ENCODE measurements at regions not wholly inside any gene's neighbourhood (a gene's known extent, or its start where the extent isn't known, plus 50 kb on each side); places are given as distances from the start of the nearest gene placed in this dataset.
"Not testable (repeated sequence)": the region's sequence is repeated elsewhere in the genome, so short reads cannot be mapped to it uniquely, and the experiment has no call there.

DNA sequence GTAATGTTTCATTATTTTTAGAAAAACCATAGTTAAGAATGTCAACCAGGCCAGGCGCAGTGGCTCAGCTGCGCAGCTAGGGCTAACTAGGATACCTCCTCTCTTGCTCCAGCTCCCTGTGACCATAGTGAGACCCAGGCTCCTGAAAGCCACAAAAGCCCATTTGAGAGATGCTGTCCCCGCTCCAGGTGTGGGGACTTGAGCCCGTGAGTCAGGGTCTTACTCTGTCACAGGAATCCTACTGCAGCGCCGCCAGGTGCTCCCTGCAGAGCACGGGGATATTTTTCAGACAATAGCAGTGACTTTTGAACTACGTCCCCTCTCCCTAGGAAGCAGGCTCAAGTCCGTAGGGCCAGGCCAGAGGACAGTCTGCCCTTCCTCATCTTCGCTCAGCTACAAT is 75.6 kb upstream of the NRBF2 start:
- Histone ChIP-seq H3K9me3 (ENCODE audit: control insufficient read depth in 2 of 2, low read length in 2 of 2) (no peaks in the 10 kb centered on the region), H3K4me3 (ENCODE audit: low read depth, low read length) (no peak overlapping the region), H3K4me1 (ENCODE audit: control insufficient read depth, insufficient read depth, low read length, poor library complexity, severe bottlenecking) (no peaks in the 10 kb centered on the region), H3K36me3 (ENCODE audit: control insufficient read depth, insufficient read depth, low read length) (no peaks in the 10 kb centered on the region), H3K27ac (ENCODE audit: insufficient read depth, low read length, poor library complexity, severe bottlenecking) (no peak overlapping the region), H3K27me3 (ENCODE audit: control insufficient read depth, insufficient read depth, low read length) (peaks cover 4% of the 10 kb centered on the region)
- no peaks in the 10 kb centered on the region for H3K9me3 Mint-ChIP-seq
- peaks cover 28% of the 10 kb centered on the region for H3K27me3 Mint-ChIP-seq
- H3K27ac Mint-ChIP-seq, result no peak overlapping the region
- no peaks in the 10 kb centered on the region for H3K36me3 Mint-ChIP-seq
- ATAC-seq (ENCODE audit: low read depth in 2 of 2) (no peak), DNase-seq (no peak)
- H3K4me1 Mint-ChIP-seq, result peaks cover 0 to 3% (median 0%) of the 10 kb centered on the region in 4 donors
- H3K4me3 Mint-ChIP-seq, result no peak overlapping the region

DNA sequence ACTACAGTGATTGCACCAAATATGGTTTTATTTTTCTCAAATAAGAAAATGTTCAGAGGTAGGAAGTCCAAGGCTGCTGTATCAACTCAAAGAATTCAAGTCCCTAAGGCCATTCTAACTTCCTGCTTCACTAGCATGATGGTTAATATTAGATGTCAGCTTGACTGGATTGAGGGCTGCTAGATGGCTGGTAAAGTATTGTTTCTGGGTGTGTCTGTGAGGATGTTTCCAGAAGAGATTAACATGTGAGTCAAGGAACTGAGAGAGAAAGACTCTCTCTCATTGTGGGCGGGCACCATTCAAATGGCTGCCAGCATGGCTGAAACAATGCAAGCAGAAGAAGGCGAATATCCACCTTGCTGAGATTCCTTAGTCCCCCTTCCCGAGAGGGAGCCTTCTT is 77.4 kb upstream of the NRBF2 start:
- H3K27ac Mint-ChIP-seq, result no peak overlapping the region
- H3K4me1 Mint-ChIP-seq, result peaks cover 0 to 3% (median 0%) of the 10 kb centered on the region in 4 donors
- Histone ChIP-seq H3K4me3 (ENCODE audit: low read depth, low read length) (no peak overlapping the region), H3K4me1 (ENCODE audit: control insufficient read depth, insufficient read depth, low read length, poor library complexity, severe bottlenecking) (no peaks in the 10 kb centered on the region), H3K27me3 (ENCODE audit: control insufficient read depth, insufficient read depth, low read length) (peaks cover 2% of the 10 kb centered on the region), H3K27ac (ENCODE audit: insufficient read depth, low read length, poor library complexity, severe bottlenecking) (no peak overlapping the region), H3K36me3 (ENCODE audit: control insufficient read depth, insufficient read depth, low read length) (no peaks in the 10 kb centered on the region), H3K9me3 (ENCODE audit: control insufficient read depth in 2 of 2, low read length in 2 of 2) (no peaks in the 10 kb centered on the region)
- no peaks in the 10 kb centered on the region for H3K36me3 Mint-ChIP-seq
- H3K9me3 Mint-ChIP-seq, result no peaks in the 10 kb centered on the region
- H3K27me3 Mint-ChIP-seq, result peaks cover 29% of the 10 kb centered on the region
- ATAC-seq (ENCODE audit: low read depth in 2 of 2), result no peak
- no peak for DNase-seq
- H3K4me3 Mint-ChIP-seq, result no peak overlapping the region

DNA sequence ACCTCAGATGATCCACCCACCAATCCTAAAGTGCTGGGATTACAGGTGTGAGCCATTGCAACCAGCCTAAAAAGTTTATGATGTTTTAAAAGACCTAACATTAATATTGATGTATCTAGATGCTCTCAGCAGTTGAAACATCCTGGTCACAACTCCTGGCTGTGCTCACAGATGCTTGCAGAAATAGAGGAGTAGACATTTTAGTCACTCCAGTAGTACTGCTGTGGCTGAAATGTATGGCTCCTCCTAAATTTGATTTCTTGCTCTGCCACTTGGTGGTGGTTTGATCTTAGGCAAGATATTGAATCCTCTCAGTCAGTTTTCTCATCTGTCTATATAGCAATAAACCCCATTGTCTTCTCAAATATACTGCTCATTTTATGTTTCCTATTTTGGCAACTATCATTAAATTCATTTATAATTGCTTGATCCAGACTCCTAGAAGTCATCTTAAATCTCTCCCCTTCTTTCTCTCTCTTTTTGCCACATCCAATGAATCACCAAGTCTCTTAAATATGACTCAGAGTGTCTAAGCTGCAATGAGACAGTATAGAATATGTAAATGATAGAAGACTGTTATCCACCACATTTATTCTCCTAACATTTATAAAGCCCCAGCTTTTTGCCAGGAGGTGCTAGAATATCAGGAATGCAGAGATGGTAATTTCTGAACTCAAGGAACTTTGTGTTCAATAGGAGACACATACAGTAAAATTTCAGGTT is 78.1 kb upstream of the NRBF2 start:
- peaks cover 0 to 3% (median 0%) of the 10 kb centered on the region in 4 donors for H3K4me1 Mint-ChIP-seq
- no peaks in the 10 kb centered on the region for H3K4me1 ChIP-seq (ENCODE audit: control insufficient read depth, insufficient read depth, low read length, poor library complexity, severe bottlenecking)
- no peak overlapping the region for H3K27ac ChIP-seq (ENCODE audit: insufficient read depth, low read length, poor library complexity, severe bottlenecking)
- peaks cover 28% of the 10 kb centered on the region for H3K27me3 Mint-ChIP-seq
- DNase-seq (no peak), ATAC-seq (ENCODE audit: low read depth in 2 of 2) (no peak)
- peaks cover 0 to 3% (median 0%) of the 10 kb centered on the region in 7 donors for H3K9me3 Mint-ChIP-seq
- H3K4me3 Mint-ChIP-seq, result no peak overlapping the region
- H3K36me3 Mint-ChIP-seq, result no peaks in the 10 kb centered on the region
- H3K27ac Mint-ChIP-seq, result no peak overlapping the region
- no peaks in the 10 kb centered on the region for H3K9me3 ChIP-seq (ENCODE audit: control insufficient read depth in 2 of 2, low read length in 2 of 2)
- peaks cover 2% of the 10 kb centered on the region for H3K27me3 ChIP-seq (ENCODE audit: control insufficient read depth, insufficient read depth, low read length)
- H3K4me3 ChIP-seq (ENCODE audit: low read depth, low read length), result no peak overlapping the region
- H3K36me3 ChIP-seq (ENCODE audit: control insufficient read depth, insufficient read depth, low read length), result no peaks in the 10 kb centered on the region

DNA sequence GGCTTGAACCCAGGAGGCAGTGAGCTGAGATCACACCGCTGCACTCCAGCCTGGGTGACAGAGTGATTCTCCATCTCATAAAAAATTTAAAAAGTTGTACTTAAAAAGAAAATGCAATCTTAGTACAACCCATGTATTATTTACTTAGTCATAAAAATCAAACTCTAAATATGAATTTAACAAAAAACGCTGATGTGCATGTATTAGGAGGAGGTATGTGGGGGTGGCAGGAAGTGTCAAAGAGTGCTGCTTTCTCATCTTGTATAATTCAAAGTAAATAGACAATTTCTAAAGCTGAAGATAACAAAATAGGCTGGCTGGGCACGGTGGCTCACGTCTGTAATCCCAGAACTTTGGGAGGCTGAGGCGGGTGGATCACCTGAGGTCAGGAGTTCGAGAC is 81.0 kb upstream of the NRBF2 start:
- Histone ChIP-seq H3K4me3 (ENCODE audit: low read depth, low read length) (no peak overlapping the region), H3K9me3 (ENCODE audit: control insufficient read depth in 2 of 2, low read length in 2 of 2) (no peaks in the 10 kb centered on the region), H3K27ac (ENCODE audit: insufficient read depth, low read length, poor library complexity, severe bottlenecking) (no peak overlapping the region), H3K27me3 (ENCODE audit: control insufficient read depth, insufficient read depth, low read length) (peaks cover 2% of the 10 kb centered on the region), H3K4me1 (ENCODE audit: control insufficient read depth, insufficient read depth, low read length, poor library complexity, severe bottlenecking) (no peaks in the 10 kb centered on the region), H3K36me3 (ENCODE audit: control insufficient read depth, insufficient read depth, low read length) (no peaks in the 10 kb centered on the region)
- Mint-ChIP-seq H3K27ac (no peak overlapping the region), H3K36me3 (no peaks in the 10 kb centered on the region), H3K4me1 (no peaks in the 10 kb centered on the region), H3K27me3 (peaks cover 26% of the 10 kb centered on the region), H3K9me3 (peaks cover 0 to 7% (median 3%) of the 10 kb centered on the region in 7 donors), H3K4me3 (no peak overlapping the region)
- DNase-seq (no peak), ATAC-seq (ENCODE audit: low read depth in 2 of 2) (no peak)

DNA sequence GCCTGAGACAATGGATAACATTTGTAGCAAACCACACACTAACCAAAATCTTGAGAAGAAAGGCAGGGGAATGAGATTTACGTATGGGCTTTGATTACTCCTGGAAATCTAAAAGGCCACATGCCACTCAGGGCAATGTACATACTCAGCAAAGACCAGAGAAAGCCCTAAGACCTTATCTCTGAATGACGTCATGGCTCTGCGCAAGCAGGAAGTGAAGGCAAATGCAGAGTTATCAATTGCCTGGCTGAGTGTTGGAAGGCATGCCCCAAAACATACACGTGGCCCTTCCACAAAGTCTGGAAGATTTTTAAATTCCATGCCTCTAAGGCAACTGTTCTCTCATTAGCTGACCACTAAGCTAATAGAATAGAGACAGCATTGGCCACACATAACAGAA is 90.9 kb upstream of the NRBF2 start:
- Mint-ChIP-seq H3K27ac (no peak overlapping the region), H3K36me3 (no peaks in the 10 kb centered on the region), H3K4me3 (no peak overlapping the region), H3K27me3 (peaks cover 30% of the 10 kb centered on the region), H3K9me3 (peaks cover under 1 to 13% (median 6%) of the 10 kb centered on the region in 7 donors), H3K4me1 (peaks cover 0 to 4% (median 0%) of the 10 kb centered on the region in 4 donors)
- DNase-seq, result no peak
- Histone ChIP-seq H3K4me1 (ENCODE audit: control insufficient read depth, insufficient read depth, low read length, poor library complexity, severe bottlenecking) (no peaks in the 10 kb centered on the region), H3K4me3 (ENCODE audit: low read depth, low read length) (no peak overlapping the region), H3K27me3 (ENCODE audit: control insufficient read depth, insufficient read depth, low read length) (peaks cover 5% of the 10 kb centered on the region), H3K36me3 (ENCODE audit: control insufficient read depth, insufficient read depth, low read length) (no peaks in the 10 kb centered on the region), H3K27ac (ENCODE audit: insufficient read depth, low read length, poor library complexity, severe bottlenecking) (no peak overlapping the region), H3K9me3 (ENCODE audit: control insufficient read depth in 2 of 2, low read length in 2 of 2) (no peaks in the 10 kb centered on the region)
- no peak for ATAC-seq (ENCODE audit: low read depth in 2 of 2)

DNA sequence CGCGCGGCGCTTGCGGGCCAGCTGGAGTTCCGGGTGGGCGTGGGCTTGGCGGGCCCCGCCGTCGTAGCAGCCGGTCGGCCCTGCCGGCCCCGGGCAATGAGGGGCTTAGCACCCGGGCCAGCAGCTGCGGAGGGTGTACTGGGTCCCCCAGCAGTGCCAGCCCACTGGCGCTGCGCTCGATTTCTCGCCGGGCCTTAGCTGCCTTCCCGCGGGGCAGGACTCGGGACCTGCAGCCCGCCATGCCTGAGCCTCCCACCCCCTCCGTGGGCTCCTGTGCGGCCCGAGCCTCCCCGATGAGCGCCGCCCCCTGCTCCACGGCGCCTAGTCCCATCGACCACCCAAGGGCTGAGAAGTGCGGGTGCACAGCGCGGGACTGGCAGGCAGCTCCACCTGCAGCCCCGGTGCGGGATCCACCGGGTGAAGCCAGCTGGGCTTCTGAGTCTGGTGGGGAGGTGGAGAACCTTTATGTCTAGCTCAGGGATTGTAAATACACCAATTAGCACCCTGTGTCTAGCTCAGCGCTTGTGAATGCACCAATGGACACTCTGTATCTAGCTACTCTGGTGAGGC is 99.4 kb upstream of the NRBF2 start:
- not testable (repeated sequence) for H3K27ac Mint-ChIP-seq; ATAC-seq (ENCODE audit: low read depth in 2 of 2); H3K36me3 Mint-ChIP-seq; H3K36me3 ChIP-seq (ENCODE audit: control insufficient read depth, insufficient read depth, low read length); H3K4me1 Mint-ChIP-seq; H3K9me3 ChIP-seq (ENCODE audit: control insufficient read depth in 2 of 2, low read length in 2 of 2); H3K27me3 ChIP-seq (ENCODE audit: control insufficient read depth, insufficient read depth, low read length); H3K9me3 Mint-ChIP-seq; H3K27ac ChIP-seq (ENCODE audit: insufficient read depth, low read length, poor library complexity, severe bottlenecking); DNase-seq; H3K4me3 Mint-ChIP-seq; H3K4me3 ChIP-seq (ENCODE audit: low read depth, low read length); H3K4me1 ChIP-seq (ENCODE audit: control insufficient read depth, insufficient read depth, low read length, poor library complexity, severe bottlenecking)
- peaks cover 16% of the 10 kb centered on the region for H3K27me3 Mint-ChIP-seq

DNA sequence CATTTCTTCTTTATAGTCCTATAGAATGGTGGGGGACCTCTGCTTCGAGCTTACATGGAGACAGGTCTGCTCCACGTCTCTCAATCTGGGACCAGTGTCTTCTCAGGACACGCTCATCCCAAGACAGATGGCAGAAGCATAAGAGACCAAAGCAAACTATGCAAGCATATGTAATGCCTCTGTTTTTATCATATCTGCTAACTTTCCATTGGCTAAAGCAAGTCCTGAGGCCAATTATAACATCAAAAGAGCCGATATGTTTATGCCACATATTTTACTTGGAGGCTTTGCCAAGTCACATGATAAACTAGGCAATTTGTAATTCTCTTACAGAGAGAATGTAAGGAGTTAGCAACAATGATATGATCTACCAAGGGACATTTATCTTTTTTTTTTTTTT is 102.6 kb upstream of the NRBF2 start:
- DNase-seq, result no peak
- Histone ChIP-seq H3K27ac (ENCODE audit: insufficient read depth, low read length, poor library complexity, severe bottlenecking) (no peak overlapping the region), H3K27me3 (ENCODE audit: control insufficient read depth, insufficient read depth, low read length) (peaks cover 10% of the 10 kb centered on the region), H3K4me1 (ENCODE audit: control insufficient read depth, insufficient read depth, low read length, poor library complexity, severe bottlenecking) (no peaks in the 10 kb centered on the region), H3K36me3 (ENCODE audit: control insufficient read depth, insufficient read depth, low read length) (no peaks in the 10 kb centered on the region), H3K4me3 (ENCODE audit: low read depth, low read length) (no peak overlapping the region), H3K9me3 (ENCODE audit: control insufficient read depth in 2 of 2, low read length in 2 of 2) (no peaks in the 10 kb centered on the region)
- Mint-ChIP-seq H3K4me1 (no peaks in the 10 kb centered on the region), H3K9me3 (peaks cover 0 to 2% (median 0%) of the 10 kb centered on the region in 7 donors), H3K27me3 (peaks cover 18% of the 10 kb centered on the region), H3K4me3 (no peak overlapping the region), H3K27ac (no peak overlapping the region), H3K36me3 (no peaks in the 10 kb centered on the region)
- ATAC-seq (ENCODE audit: low read depth in 2 of 2), result no peak

DNA sequence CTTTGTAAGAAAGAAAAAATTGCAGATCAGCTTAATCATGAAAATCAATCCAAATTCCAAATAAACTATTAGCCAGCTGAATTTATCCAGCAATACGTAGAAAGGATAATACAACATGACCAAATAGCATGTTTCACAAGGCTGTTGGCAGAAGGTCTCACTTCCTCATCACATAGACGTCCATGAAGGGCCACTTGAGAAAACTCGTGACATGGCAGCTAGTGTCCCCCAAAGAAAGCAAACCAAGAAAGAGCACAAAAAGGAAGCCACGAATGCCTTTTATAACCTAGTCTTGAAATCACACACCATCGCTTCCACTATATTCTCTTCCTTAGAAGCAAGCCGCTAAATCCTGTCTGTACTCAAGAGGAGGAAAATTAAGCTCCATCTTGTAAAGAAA is 105.6 kb upstream of the NRBF2 start:
- Histone ChIP-seq H3K27me3 (ENCODE audit: control insufficient read depth, insufficient read depth, low read length) (peaks cover 12% of the 10 kb centered on the region), H3K4me3 (ENCODE audit: low read depth, low read length) (no peak overlapping the region), H3K9me3 (ENCODE audit: control insufficient read depth in 2 of 2, low read length in 2 of 2) (no peaks in the 10 kb centered on the region), H3K27ac (ENCODE audit: insufficient read depth, low read length, poor library complexity, severe bottlenecking) (no peak overlapping the region), H3K36me3 (ENCODE audit: control insufficient read depth, insufficient read depth, low read length) (no peaks in the 10 kb centered on the region), H3K4me1 (ENCODE audit: control insufficient read depth, insufficient read depth, low read length, poor library complexity, severe bottlenecking) (no peaks in the 10 kb centered on the region)
- no peaks in the 10 kb centered on the region for H3K4me1 Mint-ChIP-seq
- DNase-seq, result no peak
- peaks cover 0 to 2% (median 0%) of the 10 kb centered on the region in 7 donors for H3K9me3 Mint-ChIP-seq
- no peaks in the 10 kb centered on the region for H3K36me3 Mint-ChIP-seq
- H3K27me3 Mint-ChIP-seq, result peaks cover 16% of the 10 kb centered on the region
- ATAC-seq (ENCODE audit: low read depth in 2 of 2), result no peak
- H3K27ac Mint-ChIP-seq, result no peak overlapping the region
- no peak overlapping the region for H3K4me3 Mint-ChIP-seq
